ENCODE measurements at regions not wholly inside any gene's neighbourhood (a gene's known extent, or its start where the extent isn't known, plus 50 kb on each side); places are given as distances from the start of the nearest gene placed in this dataset.

DNA sequence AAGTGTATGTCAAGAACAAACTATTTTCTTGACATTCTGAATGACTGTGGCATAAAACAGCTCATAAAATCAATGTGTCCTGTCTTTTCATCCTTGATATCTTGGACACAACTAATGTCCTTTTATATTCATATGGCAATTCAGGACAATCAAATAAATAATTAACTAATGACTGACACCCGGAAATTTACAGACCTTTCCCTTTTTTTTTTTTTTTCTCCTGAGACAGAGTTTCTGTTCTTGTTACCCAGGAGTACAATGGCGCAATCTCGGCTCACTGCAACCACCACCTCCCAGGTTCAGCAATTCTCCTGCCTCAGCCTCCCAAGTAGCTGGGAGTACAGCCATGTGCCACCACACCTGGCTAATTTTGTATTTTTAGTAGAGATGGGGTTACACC lies 107.1 kb upstream of the LGSN start:
- TF ChIP-seq CEBPB (IDR thresholded peaks at IDR 0.05; ENCODE audit: low read depth): no peak
- no peak for TF ChIP-seq POLR2AphosphoS5 (IDR thresholded peaks at IDR 0.05; ENCODE audit: low read depth, low read length)
- no peak for TF ChIP-seq JUND (IDR thresholded peaks at IDR 0.05)
- no peak for TF ChIP-seq POLR2A (IDR thresholded peaks at IDR 0.05; ENCODE audit: borderline replicate concordance, extremely low read depth, insufficient read depth, insufficient read length)
- TF ChIP-seq, protein P1, sequence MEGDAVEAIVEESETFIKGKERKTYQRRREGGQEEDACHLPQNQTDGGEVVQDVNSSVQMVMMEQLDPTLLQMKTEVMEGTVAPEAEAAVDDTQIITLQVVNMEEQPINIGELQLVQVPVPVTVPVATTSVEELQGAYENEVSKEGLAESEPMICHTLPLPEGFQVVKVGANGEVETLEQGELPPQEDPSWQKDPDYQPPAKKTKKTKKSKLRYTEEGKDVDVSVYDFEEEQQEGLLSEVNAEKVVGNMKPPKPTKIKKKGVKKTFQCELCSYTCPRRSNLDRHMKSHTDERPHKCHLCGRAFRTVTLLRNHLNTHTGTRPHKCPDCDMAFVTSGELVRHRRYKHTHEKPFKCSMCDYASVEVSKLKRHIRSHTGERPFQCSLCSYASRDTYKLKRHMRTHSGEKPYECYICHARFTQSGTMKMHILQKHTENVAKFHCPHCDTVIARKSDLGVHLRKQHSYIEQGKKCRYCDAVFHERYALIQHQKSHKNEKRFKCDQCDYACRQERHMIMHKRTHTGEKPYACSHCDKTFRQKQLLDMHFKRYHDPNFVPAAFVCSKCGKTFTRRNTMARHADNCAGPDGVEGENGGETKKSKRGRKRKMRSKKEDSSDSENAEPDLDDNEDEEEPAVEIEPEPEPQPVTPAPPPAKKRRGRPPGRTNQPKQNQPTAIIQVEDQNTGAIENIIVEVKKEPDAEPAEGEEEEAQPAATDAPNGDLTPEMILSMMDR (IDR thresholded peaks at IDR 0.05 in 2 of 3, conservative IDR thresholded peaks at IDR 0.05 in 1 of 3; ENCODE audit: borderline replicate concordance in 1 of 3, insufficient read depth in 1 of 3, low read depth in 2 of 3, low read length in 2 of 3): no peak
- TF ChIP-seq EZH2 (IDR thresholded peaks at IDR 0.05): no peak
- no peak for TF ChIP-seq FOSL1 (IDR thresholded peaks at IDR 0.05; ENCODE audit: low read depth)
- TF ChIP-seq, protein P2, sequence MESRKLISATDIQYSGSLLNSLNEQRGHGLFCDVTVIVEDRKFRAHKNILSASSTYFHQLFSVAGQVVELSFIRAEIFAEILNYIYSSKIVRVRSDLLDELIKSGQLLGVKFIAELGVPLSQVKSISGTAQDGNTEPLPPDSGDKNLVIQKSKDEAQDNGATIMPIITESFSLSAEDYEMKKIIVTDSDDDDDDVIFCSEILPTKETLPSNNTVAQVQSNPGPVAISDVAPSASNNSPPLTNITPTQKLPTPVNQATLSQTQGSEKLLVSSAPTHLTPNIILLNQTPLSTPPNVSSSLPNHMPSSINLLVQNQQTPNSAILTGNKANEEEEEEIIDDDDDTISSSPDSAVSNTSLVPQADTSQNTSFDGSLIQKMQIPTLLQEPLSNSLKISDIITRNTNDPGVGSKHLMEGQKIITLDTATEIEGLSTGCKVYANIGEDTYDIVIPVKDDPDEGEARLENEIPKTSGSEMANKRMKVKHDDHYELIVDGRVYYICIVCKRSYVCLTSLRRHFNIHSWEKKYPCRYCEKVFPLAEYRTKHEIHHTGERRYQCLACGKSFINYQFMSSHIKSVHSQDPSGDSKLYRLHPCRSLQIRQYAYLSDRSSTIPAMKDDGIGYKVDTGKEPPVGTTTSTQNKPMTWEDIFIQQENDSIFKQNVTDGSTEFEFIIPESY (IDR thresholded peaks at IDR 0.05; ENCODE audit: extremely low read depth, insufficient replicate concordance, low read length): no peak
- TF ChIP-seq, protein P3, sequence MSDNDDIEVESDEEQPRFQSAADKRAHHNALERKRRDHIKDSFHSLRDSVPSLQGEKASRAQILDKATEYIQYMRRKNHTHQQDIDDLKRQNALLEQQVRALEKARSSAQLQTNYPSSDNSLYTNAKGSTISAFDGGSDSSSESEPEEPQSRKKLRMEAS (IDR thresholded peaks at IDR 0.05): no peak
- no peak for TF ChIP-seq SIN3A (IDR thresholded peaks at IDR 0.05; ENCODE audit: low read depth)
- TF ChIP-seq RAD21 (IDR thresholded peaks at IDR 0.05; ENCODE audit: low read depth): no peak
- no peak for TF ChIP-seq EZH2phosphoT487 (IDR thresholded peaks at IDR 0.05; ENCODE audit: borderline replicate concordance)
- TF ChIP-seq, protein P4, sequence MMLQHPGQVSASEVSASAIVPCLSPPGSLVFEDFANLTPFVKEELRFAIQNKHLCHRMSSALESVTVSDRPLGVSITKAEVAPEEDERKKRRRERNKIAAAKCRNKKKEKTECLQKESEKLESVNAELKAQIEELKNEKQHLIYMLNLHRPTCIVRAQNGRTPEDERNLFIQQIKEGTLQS (IDR thresholded peaks at IDR 0.05): no peak
- no peak for TF ChIP-seq ZNF274 (IDR thresholded peaks at IDR 0.05; ENCODE audit: low read depth, low read length)
